ENCODE measurements at regions not wholly inside any gene's neighbourhood (a gene's known extent, or its start where the extent isn't known, plus 50 kb on each side); places are given as distances from the start of the nearest gene placed in this dataset.

GRCh38 chr12:98073610-98074009 is 441.8 kb upstream of the TMPO start:
- H3K36me3 ChIP-seq, result no peaks in the 10 kb centered on the region
- no peaks in the 10 kb centered on the region for H3K9me3 ChIP-seq
- intact Hi-C loops (cut with DNase I), result no loop called here
- H3K27me3 ChIP-seq, result no peaks in the 10 kb centered on the region
- no peak overlapping the region for H3K4me3 ChIP-seq
- H3K4me1 ChIP-seq, result no peaks in the 10 kb centered on the region
- no peak overlapping the region for H3K27ac ChIP-seq
- no peak for DNase-seq (ENCODE audit: low spot score in 2 of 2)
- no peak for TF ChIP-seq CTCF (IDR thresholded peaks at IDR 0.05)

GRCh38 chr12:98074286-98074685 is 441.1 kb upstream of the TMPO start:
- DNase-seq (ENCODE audit: low spot score in 2 of 2), result no peak
- TF ChIP-seq CTCF (IDR thresholded peaks at IDR 0.05), result no peak
- intact Hi-C loops (cut with DNase I), result no loop called here

GRCh38 chr12:98084391-98084790 is 431.0 kb upstream of the TMPO start:
- no peaks in the 10 kb centered on the region for H3K4me1 ChIP-seq
- H3K9me3 ChIP-seq, result no peaks in the 10 kb centered on the region
- no peaks in the 10 kb centered on the region for H3K27me3 ChIP-seq
- no peak overlapping the region for H3K4me3 ChIP-seq
- TF ChIP-seq CTCF (IDR thresholded peaks at IDR 0.05), result no peak
- H3K27ac ChIP-seq, result no peak overlapping the region
- no peak for DNase-seq (ENCODE audit: low spot score in 2 of 2)
- intact Hi-C loops (cut with DNase I), result no loop called here
- H3K36me3 ChIP-seq, result no peaks in the 10 kb centered on the region

More at GRCh38 chr12:98074286-98074685, 441.1 kb upstream of the TMPO start:
- Histone ChIP-seq H3K9me3 (no peaks in the 10 kb centered on the region), H3K4me3 (no peak overlapping the region), H3K27ac (no peak overlapping the region), H3K4me1 (no peaks in the 10 kb centered on the region), H3K36me3 (no peaks in the 10 kb centered on the region), H3K27me3 (no peaks in the 10 kb centered on the region)

- DNase-seq (ENCODE audit: low spot score in 2 of 2), result no peak
- Histone ChIP-seq H3K36me3 (no peaks in the 10 kb centered on the region), H3K9me3 (no peaks in the 10 kb centered on the region), H3K4me1 (no peaks in the 10 kb centered on the region), H3K4me3 (no peak overlapping the region), H3K27me3 (no peaks in the 10 kb centered on the region), H3K27ac (no peak overlapping the region)
- TF ChIP-seq CTCF (IDR thresholded peaks at IDR 0.05), result no peak
- intact Hi-C loops (cut with DNase I), result no loop called here
Measured at GRCh38 chr12:98085046-98085755, 430.2 kb upstream of the TMPO start.

- TF ChIP-seq CTCF (IDR thresholded peaks at IDR 0.05), result no peak
- Histone ChIP-seq H3K4me3 (no peak overlapping the region), H3K27me3 (no peaks in the 10 kb centered on the region), H3K4me1 (no peaks in the 10 kb centered on the region), H3K9me3 (no peaks in the 10 kb centered on the region), H3K36me3 (no peaks in the 10 kb centered on the region), H3K27ac (no peak overlapping the region)
- DNase-seq (ENCODE audit: low spot score in 2 of 2), result no peak
- intact Hi-C loops (cut with DNase I), result no loop called here
Measured at GRCh38 chr12:98090731-98091130, 424.7 kb upstream of the TMPO start.

GRCh38 chr12:98096436-98096835 is 419.0 kb upstream of the TMPO start:
- Histone ChIP-seq H3K4me3 (no peak overlapping the region), H3K4me1 (no peaks in the 10 kb centered on the region), H3K36me3 (no peaks in the 10 kb centered on the region), H3K27me3 (no peaks in the 10 kb centered on the region), H3K27ac (no peak overlapping the region), H3K9me3 (no peaks in the 10 kb centered on the region)
- no peak for TF ChIP-seq CTCF (IDR thresholded peaks at IDR 0.05)
- intact Hi-C loops (cut with DNase I), result no loop called here
- DNase-seq (ENCODE audit: low spot score in 2 of 2), result no peak
